ELF-1 (cell line): ENCODE measurements at regions not wholly inside any gene's neighbourhood (a gene's known extent, or its start where the extent isn't known, plus 50 kb on each side); places are given as distances from the start of the nearest gene placed in this dataset.
A peak's percentile ranks its signal among the peaks of the same experiment; 100 is the strongest.

Source experiments
- DNase-seq: peaks from one replicate; pipeline ENCODE4 v3.0.0-alpha.2; 2016; ENCODE audit warnings: low read depth, low spot score

GRCh38 chr1:117678246-117678977 is 72.6 kb downstream of the TENT5C start:
- DNase-seq: no peak

- DNase-seq: no peak
Measured at GRCh38 chr1:117679299-117679698, 73.5 kb downstream of the TENT5C start.

GRCh38 chr1:117679868-117680267 is 74.0 kb downstream of the TENT5C start:
- DNase-seq: no peak

- no peak for DNase-seq
Measured at GRCh38 chr1:117680316-117681002, 74.6 kb downstream of the TENT5C start.

GRCh38 chr1:117681093-117681900 is 75.4 kb downstream of the TENT5C start:
- no peak for DNase-seq

- DNase-seq: no peak
Measured at GRCh38 chr1:117681901-117682250, 76.0 kb downstream of the TENT5C start.

GRCh38 chr1:117682372-117682771 is 76.5 kb downstream of the TENT5C start:
- DNase-seq: no peak

GRCh38 chr1:117683571-117684285 is 77.9 kb downstream of the TENT5C start:
- DNase-seq: no peak

GRCh38 chr1:117685936-117686806 is 80.3 kb downstream of the TENT5C start:
- no peak for DNase-seq

- DNase-seq: no peak
Measured at GRCh38 chr1:117686907-117687306, 81.1 kb downstream of the TENT5C start.

GRCh38 chr1:117689997-117690625 is 84.3 kb downstream of the TENT5C start:
- no peak for DNase-seq

GRCh38 chr1:117691942-117692341 is 86.1 kb downstream of the TENT5C start:
- DNase-seq: no peak

GRCh38 chr1:117694543-117694942 is 88.7 kb downstream of the TENT5C start:
- no peak for DNase-seq

- DNase-seq: peak; percentile 61
Measured at GRCh38 chr1:117695796-117696490, 90.1 kb downstream of the TENT5C start.

GRCh38 chr1:117696561-117696960 is 90.7 kb downstream of the TENT5C start:
- no peak for DNase-seq

- DNase-seq: no peak
Measured at GRCh38 chr1:117697220-117697781, 91.5 kb downstream of the TENT5C start.

GRCh38 chr1:117698398-117699160 is 92.7 kb downstream of the TENT5C start:
- DNase-seq: no peak

GRCh38 chr1:117699953-117700352 is 94.1 kb downstream of the TENT5C start:
- no peak for DNase-seq

- DNase-seq: no peak
Measured at GRCh38 chr1:117702654-117703053, 96.8 kb downstream of the TENT5C start.
